Activated T-helper 1 cell treated with Interleukin-2 at 50 U/mL for 16 hours (primary cell): ENCODE measurements at regions not wholly inside any gene's neighbourhood (a gene's known extent, or its start where the extent isn't known, plus 50 kb on each side); places are given as distances from the start of the nearest gene placed in this dataset.
"Not testable (repeated sequence)": the region's sequence is repeated elsewhere in the genome, so short reads cannot be mapped to it uniquely, and the experiment has no call there.

Experiments used
- DNase-seq: peaks from one replicate; pipeline ENCODE4 v3.0.0-alpha.2; 2020; ENCODE audit warnings: low read depth

DNA sequence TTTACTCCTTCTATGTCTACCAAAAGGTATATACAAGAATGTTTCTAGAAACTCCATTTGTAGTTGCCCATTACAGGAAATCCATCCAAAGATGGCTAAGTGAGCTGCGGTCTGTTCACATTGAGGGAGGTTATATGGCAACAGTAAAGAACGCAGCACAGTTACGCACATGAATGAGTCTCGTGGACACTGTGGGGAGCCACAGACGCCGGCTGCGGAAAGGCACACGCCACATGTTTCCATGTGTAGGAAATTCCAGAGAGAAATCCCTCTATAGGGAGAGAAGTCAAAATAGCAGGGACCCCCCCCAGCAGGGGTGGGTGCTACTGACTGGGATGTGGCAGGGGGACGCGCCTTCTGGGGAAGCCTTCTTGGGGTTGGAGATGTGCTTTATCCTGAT lies 139.0 kb upstream of the NCOR2 start:
- DNase-seq: no peak

DNA sequence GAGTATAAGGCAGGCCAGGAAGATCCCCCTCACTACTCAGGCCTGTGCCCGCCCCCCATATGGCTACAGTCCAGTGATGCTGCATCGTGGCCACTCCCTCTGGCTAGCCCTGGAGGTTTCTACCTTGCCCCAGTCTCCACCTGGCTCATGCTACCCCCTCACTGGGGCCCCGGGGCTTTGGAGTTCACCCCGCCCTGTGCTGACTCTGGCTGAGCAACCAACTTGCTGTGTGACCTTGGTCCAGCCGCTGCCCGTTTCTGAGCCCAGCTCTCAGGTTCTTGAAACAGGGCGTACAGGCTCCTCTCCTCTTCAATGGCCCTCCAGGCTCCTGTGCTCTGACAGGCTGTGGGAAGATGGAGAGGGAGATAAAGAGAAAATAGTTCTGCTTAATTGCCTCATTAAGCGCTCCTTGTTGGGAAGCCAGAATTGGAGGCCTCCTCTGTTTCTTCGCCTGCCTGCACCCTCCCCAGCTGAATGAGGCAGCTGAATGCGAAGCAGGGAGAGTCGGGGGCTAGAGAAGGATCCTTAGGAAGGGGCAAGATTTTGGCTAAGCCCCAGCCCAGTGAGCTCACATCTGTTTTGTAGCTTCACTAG lies 138.2 kb upstream of the NCOR2 start:
- no peak for DNase-seq

DNA sequence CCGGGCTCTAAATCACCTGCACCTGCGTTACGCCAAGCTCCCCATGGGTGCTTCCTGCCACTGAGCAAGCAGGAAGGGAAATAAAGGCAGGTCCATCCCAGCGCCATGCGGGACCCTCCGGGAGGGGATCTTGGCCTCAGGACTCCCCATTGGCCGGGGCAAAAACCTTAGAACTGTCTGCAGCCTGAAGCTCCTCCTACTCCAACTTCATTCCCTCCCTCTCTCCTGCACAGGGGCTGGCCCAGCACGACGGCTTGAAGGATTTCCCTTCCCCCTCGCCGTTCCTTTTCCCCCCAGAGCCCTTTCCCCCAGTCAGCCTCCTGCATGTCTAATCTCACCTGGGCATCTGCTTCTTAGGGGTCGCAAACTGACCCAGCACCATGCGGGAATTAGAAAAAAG lies 137.2 kb upstream of the NCOR2 start:
- no peak for DNase-seq

GRCh38 chr12:124703856-124704255 lies 136.4 kb upstream of the NCOR2 start:
- no peak for DNase-seq

DNA sequence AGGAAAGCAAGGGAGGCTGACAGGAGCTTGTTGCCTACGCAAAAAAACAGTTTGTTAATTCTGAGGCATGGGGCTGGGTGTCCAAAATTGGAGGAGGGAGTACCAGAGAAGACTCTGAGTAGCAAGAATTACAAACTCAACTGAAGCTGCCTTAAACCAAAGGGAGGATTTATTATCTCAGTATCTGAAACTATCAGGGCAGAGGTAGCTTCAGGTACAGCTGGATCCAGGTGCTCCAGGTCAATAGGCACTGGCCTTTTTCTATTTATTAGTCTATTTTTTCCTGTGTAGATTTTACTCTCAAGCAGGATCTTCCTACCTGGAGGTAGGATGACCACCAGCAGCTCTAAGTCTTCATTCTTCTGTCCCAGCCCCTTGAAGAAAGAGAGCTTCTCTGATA lies 135.3 kb upstream of the NCOR2 start:
- no peak for DNase-seq

DNA sequence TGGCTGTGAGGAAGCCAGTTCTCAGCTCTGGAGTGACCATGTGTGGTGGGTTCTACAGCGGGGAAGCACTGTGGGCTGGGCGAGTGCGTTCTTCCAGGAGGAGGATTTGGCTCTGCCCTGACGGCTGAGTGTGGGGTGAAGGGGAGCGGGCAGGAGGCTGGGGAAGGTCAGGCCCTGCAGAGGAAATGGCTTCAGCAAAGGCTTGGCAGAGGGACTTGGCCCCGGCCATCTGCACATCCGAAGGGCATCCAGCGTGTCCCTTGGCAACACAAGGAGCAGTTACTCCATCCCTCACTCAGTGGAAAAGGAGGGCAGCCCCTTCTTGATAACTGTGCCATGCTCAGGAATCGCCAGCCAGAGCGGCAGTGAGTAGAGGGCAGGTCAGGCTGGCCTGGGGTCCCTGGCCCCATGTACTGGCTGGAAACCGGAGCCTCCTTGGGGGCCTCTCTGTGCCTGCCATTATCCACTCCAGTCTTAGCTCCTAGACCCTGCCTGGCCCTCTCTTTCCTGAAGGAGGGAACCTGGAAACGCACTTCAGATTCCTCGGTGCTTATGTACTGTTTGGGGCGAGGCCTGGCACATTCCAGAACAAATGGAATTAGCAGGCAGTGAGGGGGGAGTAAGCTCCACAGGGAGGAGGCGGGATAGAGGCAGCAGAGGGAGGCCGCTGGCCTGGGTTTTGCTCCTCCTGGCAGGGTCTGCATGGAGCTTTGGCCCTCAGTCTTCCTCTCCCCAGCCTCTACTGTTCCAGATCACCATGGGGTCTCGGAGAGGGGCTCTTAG lies 133.6 kb upstream of the NCOR2 start:
- DNase-seq: no peak

DNA sequence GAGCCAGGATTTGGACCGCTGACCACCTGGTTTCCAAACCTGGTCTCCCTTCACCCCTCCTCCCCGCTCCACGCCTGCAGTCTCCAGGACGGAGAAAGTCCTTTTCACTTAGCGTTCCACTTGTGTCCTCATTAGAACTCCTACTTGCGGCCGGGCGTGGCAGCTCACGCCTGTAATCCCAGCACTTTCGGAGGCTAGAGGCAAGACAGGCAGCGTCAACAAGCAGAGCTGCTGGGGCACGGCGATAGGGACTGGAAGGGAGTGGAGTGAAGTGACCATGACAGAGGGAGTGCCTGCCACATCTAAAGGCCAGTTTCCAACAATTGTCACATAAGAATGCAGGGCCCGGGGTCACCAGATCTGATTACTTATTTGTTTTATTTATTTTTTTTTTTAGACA lies 132.5 kb upstream of the NCOR2 start:
- no peak for DNase-seq

DNA sequence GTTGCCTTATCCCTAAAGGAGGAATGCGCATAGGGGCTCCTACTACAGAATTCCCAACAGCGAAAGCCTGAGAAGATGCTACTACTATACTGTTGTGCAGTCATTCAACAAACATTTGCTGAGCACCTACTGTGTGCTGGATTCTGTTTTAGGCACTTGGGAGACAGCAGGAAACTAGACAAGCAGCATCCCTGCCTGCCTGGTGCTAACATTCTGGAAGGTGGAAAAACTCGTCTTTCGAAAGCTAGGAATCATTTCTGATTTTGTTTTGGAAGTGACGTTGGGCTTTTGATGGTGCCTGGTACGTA lies 131.5 kb upstream of the NCOR2 start:
- DNase-seq: no peak

- DNase-seq: no peak
Observed at GRCh38 chr12:124698211-124698997, 131.0 kb upstream of the NCOR2 start.

DNA sequence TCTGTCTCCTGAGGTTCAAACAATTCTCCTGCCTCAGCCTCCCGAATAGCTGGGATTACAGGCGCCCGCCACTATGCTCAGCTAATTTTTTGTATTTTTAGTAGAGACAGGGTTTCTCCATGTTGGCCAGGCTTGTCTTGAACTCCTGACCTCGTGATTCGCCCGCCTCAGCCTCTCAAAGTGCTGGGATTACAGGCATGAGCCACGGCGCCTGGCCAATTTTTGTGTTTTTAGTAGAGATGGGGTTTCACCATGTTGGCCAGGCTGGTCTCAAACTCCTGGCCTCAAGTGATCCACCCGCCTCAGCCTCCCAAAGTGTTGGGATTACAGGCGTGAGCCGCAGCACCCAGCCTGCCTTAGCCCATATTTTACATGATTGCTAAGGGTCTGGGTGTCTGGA lies 130.3 kb upstream of the NCOR2 start:
- not testable (repeated sequence) for DNase-seq

GRCh38 chr12:124696693-124697476 lies 129.5 kb upstream of the NCOR2 start:
- no peak for DNase-seq

- no peak for DNase-seq
Observed at GRCh38 chr12:124695861-124696260, 128.4 kb upstream of the NCOR2 start.

DNA sequence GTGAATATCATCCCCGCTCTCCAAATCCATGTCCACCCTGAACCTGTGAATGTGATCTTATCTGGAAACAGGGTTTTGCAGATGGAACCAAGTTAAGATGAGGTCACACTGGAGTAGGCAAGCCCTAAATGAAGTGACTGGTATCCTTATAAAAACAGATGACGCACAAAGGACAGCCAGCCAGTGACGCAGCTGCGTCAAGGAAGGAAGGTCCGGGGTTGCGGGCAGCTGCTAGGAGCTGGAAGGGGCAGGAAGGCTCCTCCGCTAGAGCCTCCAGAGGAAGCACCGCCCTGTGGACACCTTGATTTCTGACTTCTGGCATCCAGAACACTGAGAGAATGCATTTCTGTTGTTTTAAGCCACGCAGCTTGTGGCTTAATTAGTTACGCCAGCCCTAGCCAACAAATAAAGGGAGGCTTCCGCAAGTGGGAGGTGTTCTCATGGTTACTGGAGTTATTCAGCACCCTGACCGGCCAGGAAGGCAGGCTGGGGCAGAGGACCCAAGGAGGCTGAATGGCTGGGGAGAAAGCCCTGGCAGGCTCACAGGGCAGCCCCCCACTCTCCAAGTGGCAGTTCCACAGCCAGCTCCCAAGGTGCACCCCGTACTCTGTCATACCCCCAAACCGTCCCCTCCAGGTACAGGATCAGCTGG lies 127.6 kb upstream of the NCOR2 start:
- no peak for DNase-seq

DNA sequence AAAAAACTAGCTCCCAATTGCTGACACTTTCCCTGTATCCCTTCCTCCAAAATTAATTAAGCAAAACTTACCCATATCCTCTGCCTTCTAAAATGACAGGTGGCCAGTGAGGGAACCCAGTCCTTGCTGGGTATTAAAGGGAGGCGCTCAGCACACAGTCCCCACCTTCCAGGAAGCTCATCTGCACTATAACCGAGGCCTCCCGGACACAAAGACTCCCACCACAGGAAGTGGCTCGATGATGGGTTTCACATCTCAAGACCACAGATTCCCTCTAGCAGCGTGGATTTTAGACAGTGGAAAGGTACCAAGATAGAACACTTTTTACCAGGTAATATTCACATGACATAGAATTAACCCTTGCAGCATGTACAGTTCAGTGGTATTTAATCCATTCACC lies 126.8 kb upstream of the NCOR2 start:
- DNase-seq: no peak

- no peak for DNase-seq
Observed at GRCh38 chr12:124693111-124693723, 125.8 kb upstream of the NCOR2 start.

DNA sequence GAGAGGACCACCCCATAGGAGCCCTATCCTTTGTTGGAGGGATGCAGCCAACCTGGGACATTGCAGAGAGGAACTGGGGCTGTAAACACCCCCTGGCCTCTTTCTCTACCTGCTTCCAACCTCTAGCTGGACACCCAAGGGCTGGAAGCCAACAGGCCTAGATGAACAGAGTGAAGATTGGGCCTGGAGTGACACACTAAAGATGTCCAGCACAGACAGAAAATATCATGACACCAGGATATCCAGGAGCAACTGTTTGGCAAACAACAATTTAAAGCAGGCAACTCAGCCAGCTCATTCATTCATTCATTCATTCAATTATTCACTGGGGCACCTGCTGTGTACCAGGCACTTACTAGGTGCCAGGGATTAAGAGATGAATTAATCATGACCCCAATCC lies 125.0 kb upstream of the NCOR2 start:
- no peak for DNase-seq

GRCh38 chr12:124691429-124691828 lies 124.0 kb upstream of the NCOR2 start:
- no peak for DNase-seq

- no peak for DNase-seq
Observed at GRCh38 chr12:124689631-124690030, 122.2 kb upstream of the NCOR2 start.

DNA sequence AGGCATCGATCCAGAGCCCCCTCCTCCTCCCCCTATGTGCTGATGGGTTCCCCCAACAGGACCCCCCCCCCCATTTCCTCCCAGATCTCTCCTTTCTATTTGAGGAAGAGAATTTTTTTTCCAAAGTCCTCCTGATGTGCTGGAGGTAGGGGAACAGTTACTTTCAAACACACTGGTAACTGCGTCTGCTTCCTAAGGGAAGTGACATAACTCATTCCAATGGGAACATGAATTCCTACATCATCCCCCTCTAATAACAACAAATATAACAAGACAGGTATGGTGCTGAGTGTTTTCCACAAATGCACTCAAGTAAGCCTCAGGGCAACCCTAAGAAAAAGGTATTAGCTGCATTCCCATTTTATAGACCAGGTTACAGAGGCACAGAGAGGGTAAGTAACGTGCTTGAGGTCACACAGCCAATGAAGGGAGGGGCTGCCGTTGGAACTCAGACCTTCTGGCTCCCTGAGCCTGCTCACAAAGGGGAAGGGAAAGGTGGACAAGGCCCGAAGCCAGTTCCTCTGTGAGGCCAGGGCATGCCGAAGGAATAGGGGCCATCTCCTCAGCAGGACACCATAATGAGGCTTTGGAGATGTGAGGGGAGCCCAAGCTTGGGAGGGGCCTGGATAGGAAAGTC lies 121.1 kb upstream of the NCOR2 start:
- DNase-seq: no peak

GRCh38 chr12:124687917-124688316 lies 120.5 kb upstream of the NCOR2 start:
- no peak for DNase-seq
